ENCODE measurements at regions not wholly inside any gene's neighbourhood (a gene's known extent, or its start where the extent isn't known, plus 50 kb on each side); places are given as distances from the start of the nearest gene placed in this dataset.

DNA sequence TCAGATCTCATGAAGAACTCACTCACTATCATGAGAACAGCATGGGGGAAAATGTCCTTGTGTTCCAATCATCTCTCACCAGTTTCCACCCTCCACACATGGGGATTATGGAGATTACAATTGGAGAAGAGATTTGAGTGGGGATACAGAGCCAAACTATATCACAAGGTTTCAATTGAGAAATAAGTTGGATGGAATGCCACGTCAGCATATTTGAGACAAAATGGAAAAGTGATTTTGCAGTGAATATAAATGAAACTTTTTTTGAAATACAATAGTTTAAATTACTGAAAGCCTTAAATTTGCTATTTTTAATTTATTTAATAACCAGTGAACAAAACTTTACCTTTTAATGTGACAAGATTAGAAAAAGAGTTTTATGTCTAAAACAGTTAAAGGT lies 494.1 kb downstream of the PRR32 start:
- TF ChIP-seq, protein P1, sequence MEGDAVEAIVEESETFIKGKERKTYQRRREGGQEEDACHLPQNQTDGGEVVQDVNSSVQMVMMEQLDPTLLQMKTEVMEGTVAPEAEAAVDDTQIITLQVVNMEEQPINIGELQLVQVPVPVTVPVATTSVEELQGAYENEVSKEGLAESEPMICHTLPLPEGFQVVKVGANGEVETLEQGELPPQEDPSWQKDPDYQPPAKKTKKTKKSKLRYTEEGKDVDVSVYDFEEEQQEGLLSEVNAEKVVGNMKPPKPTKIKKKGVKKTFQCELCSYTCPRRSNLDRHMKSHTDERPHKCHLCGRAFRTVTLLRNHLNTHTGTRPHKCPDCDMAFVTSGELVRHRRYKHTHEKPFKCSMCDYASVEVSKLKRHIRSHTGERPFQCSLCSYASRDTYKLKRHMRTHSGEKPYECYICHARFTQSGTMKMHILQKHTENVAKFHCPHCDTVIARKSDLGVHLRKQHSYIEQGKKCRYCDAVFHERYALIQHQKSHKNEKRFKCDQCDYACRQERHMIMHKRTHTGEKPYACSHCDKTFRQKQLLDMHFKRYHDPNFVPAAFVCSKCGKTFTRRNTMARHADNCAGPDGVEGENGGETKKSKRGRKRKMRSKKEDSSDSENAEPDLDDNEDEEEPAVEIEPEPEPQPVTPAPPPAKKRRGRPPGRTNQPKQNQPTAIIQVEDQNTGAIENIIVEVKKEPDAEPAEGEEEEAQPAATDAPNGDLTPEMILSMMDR (IDR thresholded peaks at IDR 0.05; ENCODE audit: extremely low read depth in 1 of 2, insufficient read depth in 1 of 2, low read depth in 1 of 2, low read length in 2 of 2) = no peak
- TF ChIP-seq EZH2 (IDR thresholded peaks at IDR 0.05; ENCODE audit: borderline replicate concordance, low read depth, low read length, severe bottlenecking) = no peak

Data from endothelial cell of umbilical vein (primary cell).